HEK293T (cell line): ENCODE measurements at regions not wholly inside any gene's neighbourhood (a gene's known extent, or its start where the extent isn't known, plus 50 kb on each side); places are given as distances from the start of the nearest gene placed in this dataset.

Source experiments
- CTCF ChIA-PET: fragments of 350-600 bp; formaldehyde crosslinking; extraction: SDS; loops from one replicate; lab custom pipeline; 2021; ENCODE audit warnings: antibody characterized with exemption, inconsistent platforms; lab: Yijun Ruan, JAX
- POLR2A ChIA-PET: fragments of 350-600 bp; formaldehyde crosslinking; extraction: SDS; loops from one replicate; lab custom pipeline; 2020; ENCODE audit warnings: antibody characterized with exemption, inconsistent platforms; lab: Yijun Ruan, JAX
- DNase-seq: peaks from one replicate; pipeline ENCODE4 v3.0.0; 2012; ENCODE audit warnings: mixed read lengths; ENCODE audit errors: extremely low spot score
- ARNT ChIP-seq: fragments of 450-650 bp; IDR thresholded peaks from 2 replicates; pipeline ENCODE4 v1.6.1; 2017; ENCODE audit warnings: mild to moderate bottlenecking
- BHLHE40 ChIP-seq: fragments of 450-650 bp; IDR thresholded peaks from 2 replicates; pipeline ENCODE4 v1.6.1; 2016; ENCODE audit warnings: mild to moderate bottlenecking, moderate library complexity, borderline replicate concordance
- CTBP1 ChIP-seq: fragments of 450-650 bp; IDR thresholded peaks from 2 replicates; pipeline ENCODE4 v1.6.1; 2016; ENCODE audit warnings: borderline replicate concordance
- ELF4 ChIP-seq: fragments of 450-650 bp; IDR thresholded peaks from 2 replicates; pipeline ENCODE4 v1.6.1; 2017; ENCODE audit warnings: antibody characterized with exemption
- FOXA1 ChIP-seq: fragments of 450-650 bp; IDR thresholded peaks from 2 replicates; pipeline ENCODE4 v1.6.1; 2016; ENCODE audit warnings: mild to moderate bottlenecking
- FOXK2 ChIP-seq: fragments of 450-650 bp; IDR thresholded peaks from 2 replicates; pipeline ENCODE4 v1.6.1; 2016; ENCODE audit warnings: mild to moderate bottlenecking
- FOXM1 ChIP-seq: fragments of 450-650 bp; IDR thresholded peaks from 2 replicates; pipeline ENCODE4 v1.6.1; 2017; ENCODE audit warnings: mild to moderate bottlenecking, borderline replicate concordance
- HDGF ChIP-seq: fragments of 450-650 bp; IDR thresholded peaks from 2 replicates; pipeline ENCODE4 v1.6.1; 2017; ENCODE audit warnings: antibody characterized with exemption, borderline replicate concordance
- L3MBTL2 ChIP-seq: fragments of 450-650 bp; conservative IDR thresholded peaks from 2 replicates; pipeline ENCODE4 v1.6.1; 2016; ENCODE audit warnings: mild to moderate bottlenecking
- LEF1 ChIP-seq: fragments of 450-650 bp; IDR thresholded peaks from 2 replicates; pipeline ENCODE4 v1.6.1; 2017; ENCODE audit warnings: mild to moderate bottlenecking, borderline replicate concordance
- NFRKB ChIP-seq: fragments of 450-650 bp; IDR thresholded peaks from 2 replicates; pipeline ENCODE4 v1.6.1; 2016; ENCODE audit warnings: mild to moderate bottlenecking, moderate library complexity
- PKNOX1 ChIP-seq: fragments of 450-650 bp; IDR thresholded peaks from 2 replicates; pipeline ENCODE4 v1.6.1; 2016
- SP1 ChIP-seq: fragments of 450-650 bp; IDR thresholded peaks from 2 replicates; pipeline ENCODE4 v1.6.1; 2017
- SUZ12 ChIP-seq: fragments of 450-650 bp; IDR thresholded peaks from 2 replicates; pipeline ENCODE4 v1.6.1; 2016; ENCODE audit warnings: mild to moderate bottlenecking
- TARDBP ChIP-seq: fragments of 450-650 bp; IDR thresholded peaks from 2 replicates; pipeline ENCODE4 v1.6.1; 2016
- ZNF384 ChIP-seq: fragments of 450-650 bp; IDR thresholded peaks from 2 replicates; pipeline ENCODE4 v1.6.1; 2016

GRCh38 chr2:66334237-66335029 is 100.5 kb upstream of the MEIS1 start:
- POLR2A ChIA-PET, result interaction anchor here (1.2 kb wide), 1 partner anchor 99 kb away, joined by 4 read pairs; no protein-coding TSS in a partner anchor
- CTCF ChIA-PET, result interaction anchor here (0.6 kb wide), 1 partner anchor 11 kb away, joined by 3 read pairs; no protein-coding TSS in a partner anchor
- no peak for DNase-seq
- no peak for TF ChIP-seq LEF1
- TF ChIP-seq SUZ12, result no peak
- no peak for TF ChIP-seq PKNOX1
- TF ChIP-seq FOXM1, result no peak
- TF ChIP-seq ELF4, result no peak
- no peak for TF ChIP-seq BHLHE40
- TF ChIP-seq ARNT, result no peak
- TF ChIP-seq FOXK2, result no peak

GRCh38 chr2:66331176-66331575 is 103.7 kb upstream of the MEIS1 start:
- no peak for DNase-seq
- ChIA-PET CTCF (no interaction called here), POLR2A (no interaction called here)
- TF ChIP-seq CTBP1 (no peak), BHLHE40 (no peak), SUZ12 (no peak), FOXK2 (no peak), PKNOX1 (no peak)

- CTCF ChIA-PET, result no interaction called here
- no peak for DNase-seq
- TF ChIP-seq TARDBP (no peak), SP1 (no peak), FOXM1 (no peak), ELF4 (no peak), CTBP1 (no peak), ARNT (no peak), HDGF (no peak), PKNOX1 (no peak), ZNF384 (no peak), LEF1 (no peak), L3MBTL2 (no peak), FOXK2 (no peak), SUZ12 (no peak)
- POLR2A ChIA-PET, result no interaction called here
Observed at GRCh38 chr2:66329081-66329605, 105.8 kb upstream of the MEIS1 start.

- CTCF ChIA-PET, result no interaction called here
- POLR2A ChIA-PET, result no interaction called here
- no peak for DNase-seq
- TF ChIP-seq TARDBP (no peak), BHLHE40 (no peak), SP1 (no peak), FOXK2 (no peak), FOXA1 (no peak)
Observed at GRCh38 chr2:66327066-66327740, 107.7 kb upstream of the MEIS1 start.

- ChIA-PET POLR2A (no interaction called here), CTCF (interaction anchor here (1.2 kb wide), 1 partner anchor 62 kb away, joined by 3 read pairs; no protein-coding TSS in a partner anchor)
- no peak for DNase-seq
- TF ChIP-seq PKNOX1, result peak; percentile 72
- no peak for TF ChIP-seq SP1
Observed at GRCh38 chr2:66324909-66325528, 109.9 kb upstream of the MEIS1 start.

GRCh38 chr2:66324356-66324755 is 110.6 kb upstream of the MEIS1 start:
- TF ChIP-seq L3MBTL2 (no peak), PKNOX1 (no peak), LEF1 (no peak), SUZ12 (no peak), HDGF (no peak), FOXA1 (no peak), ELF4 (no peak), ZNF384 (no peak), CTBP1 (no peak), SP1 (no peak), ARNT (no peak), FOXK2 (no peak), FOXM1 (no peak), BHLHE40 (no peak), NFRKB (no peak), TARDBP (no peak)
- POLR2A ChIA-PET, result no interaction called here
- CTCF ChIA-PET, result interaction anchor here (1.2 kb wide), 1 partner anchor 63 kb away, joined by 3 read pairs; no protein-coding TSS in a partner anchor
- no peak for DNase-seq
